K562 (cell line): ENCODE measurements at regions not wholly inside any gene's neighbourhood (a gene's known extent, or its start where the extent isn't known, plus 50 kb on each side); places are given as distances from the start of the nearest gene placed in this dataset.
A peak's percentile ranks its signal among the peaks of the same experiment; 100 is the strongest.

ENCODE experiments used
- ASH1L ChIP-seq: fragments of 450-650 bp; IDR thresholded peaks from 2 replicates; pipeline ENCODE4 v1.6.1; 2018; ENCODE audit warnings: borderline replicate concordance, mild to moderate bottlenecking, low read depth; ENCODE audit not compliant: partially characterized antibody
- DLX4 ChIP-seq: fragments of 250-450 bp; sonication (Bioruptor Pico); IDR thresholded peaks from 2 replicates; pipeline ENCODE4 v1.6.1; 2021; ENCODE audit warnings: mild to moderate bottlenecking
- DMBX1 ChIP-seq: fragments of 250-450 bp; sonication (Bioruptor Pico); IDR thresholded peaks from 2 replicates; pipeline ENCODE4 v1.8.0; 2022; ENCODE audit warnings: inconsistent platforms, mild to moderate bottlenecking, moderate library complexity, borderline replicate concordance
- ELK3 ChIP-seq: fragments of 450-650 bp; formaldehyde crosslinking; IDR thresholded peaks from 2 replicates; pipeline ENCODE4 v1.4.0; 2020; ENCODE audit warnings: mild to moderate bottlenecking
- ERF ChIP-seq: fragments of 450-650 bp; formaldehyde crosslinking; IDR thresholded peaks from 2 replicates; pipeline ENCODE4 v1.4.0; 2020; ENCODE audit warnings: mild to moderate bottlenecking, mixed read lengths
- GABPB2 ChIP-seq: fragments of 250-450 bp; sonication (Bioruptor Pico); conservative IDR thresholded peaks from 2 replicates; pipeline ENCODE4 v1.5.1; 2021; ENCODE audit warnings: mild to moderate bottlenecking
- HDAC8 ChIP-seq: fragments of 450-650 bp; IDR thresholded peaks from 2 replicates; pipeline ENCODE4 v1.6.1; 2016; ENCODE audit warnings: mild to moderate bottlenecking, missing genetic modification characterization, moderate library complexity, missing compliant biosample characterization
- HOXB6 ChIP-seq: fragments of 250-450 bp; sonication (Bioruptor Pico); IDR thresholded peaks from 2 replicates; pipeline ENCODE4 v1.5.1; 2022; ENCODE audit warnings: mild to moderate bottlenecking, borderline replicate concordance
- PCBP2 ChIP-seq: fragments of 200-400 bp; formaldehyde crosslinking; IDR thresholded peaks from 2 replicates; pipeline ENCODE4 v1.6.1; 2018; ENCODE audit warnings: low read length, low read depth, mild to moderate bottlenecking, moderate library complexity; ENCODE audit not compliant: poor library complexity, severe bottlenecking
- POLR2H ChIP-seq: IDR thresholded peaks from 2 replicates; pipeline ENCODE4 v1.6.1; 2016; ENCODE audit warnings: missing genetic modification characterization, low read depth, mild to moderate bottlenecking, control low read depth, missing compliant biosample characterization, moderate library complexity
- PRMT5 ChIP-seq: sonication (generic); formaldehyde crosslinking; IDR thresholded peaks from 2 replicates; pipeline ENCODE4 v1.5.0; 2020; ENCODE audit warnings: missing genetic modification reagents
- SMARCA4 ChIP-seq: fragments of 450-650 bp; IDR thresholded peaks from 2 replicates; pipeline ENCODE4 v1.6.1; 2016
- UBTF ChIP-seq, 2 experiments: IDR thresholded peaks; 2 replicates each; pipeline ENCODE4 v1.6.1; 2012; ENCODE audit warnings: improper control_type of control experiment in 2 of 2, low read depth in 2 of 2, low read length in 2 of 2, borderline replicate concordance in 1 of 2
- ZNF121 ChIP-seq: sonication (generic); formaldehyde crosslinking; conservative IDR thresholded peaks from 2 replicates; pipeline ENCODE4 v1.8.0; 2022; ENCODE audit warnings: missing genetic modification reagents
- ZNF280A ChIP-seq: fragments of 450-650 bp; IDR thresholded peaks from 2 replicates; pipeline ENCODE4 v1.6.1; 2018; ENCODE audit warnings: mild to moderate bottlenecking, low read depth; ENCODE audit not compliant: partially characterized antibody
- ZNF696 ChIP-seq: fragments of 250-450 bp; sonication (Bioruptor Pico); conservative IDR thresholded peaks from 2 replicates; pipeline ENCODE4 v1.4.0; 2020; ENCODE audit warnings: mild to moderate bottlenecking, moderate library complexity
- ZNF707 ChIP-seq: fragments of 250-450 bp; sonication (Bioruptor Pico); conservative IDR thresholded peaks from 2 replicates; pipeline ENCODE4 v1.8.0; 2022; ENCODE audit warnings: inconsistent platforms, mild to moderate bottlenecking, moderate library complexity
- TF ChIP-seq, protein P1 (sequence below): sonication (generic); formaldehyde crosslinking; IDR thresholded peaks from 2 replicates; pipeline ENCODE4 v1.8.1; 2022; ENCODE audit warnings: missing genetic modification reagents
- TF ChIP-seq, protein P2 (sequence below): fragments of 150-350 bp; conservative IDR thresholded peaks from 2 replicates; pipeline ENCODE4 v1.6.1; 2014; ENCODE audit warnings: low read length

GRCh38 chr6:781350-781961 lies 88.5 kb upstream of the EXOC2 start (continued):
- TF ChIP-seq GABPB2 (CRISPR knock-in tag) (no peak), ASH1L (no peak), DMBX1 (CRISPR knock-in tag) (no peak), PRMT5 (CRISPR knock-in tag) (no peak), ZNF707 (CRISPR knock-in tag) (no peak), ZNF121 (CRISPR knock-in tag) (no peak), ZNF280A (no peak), PCBP2 (no peak), UBTF (IDR thresholded peaks at IDR 0.05; ENCODE audit: borderline replicate concordance in 1 of 2, low read depth in 2 of 2, low read length in 2 of 2) (no peak; a peak in 1 of 4 replicates), DLX4 (no peak), ZNF696 (CRISPR knock-in tag) (no peak), HDAC8 (tag) (no peak), POLR2H (tag) (no peak), HOXB6 (CRISPR knock-in tag) (no peak), SMARCA4 (peak; percentile 71; the same call in 1 of the 2 replicates), ELK3 (CRISPR knock-in tag) (no peak), ERF (no peak)
- TF ChIP-seq, protein P1, sequence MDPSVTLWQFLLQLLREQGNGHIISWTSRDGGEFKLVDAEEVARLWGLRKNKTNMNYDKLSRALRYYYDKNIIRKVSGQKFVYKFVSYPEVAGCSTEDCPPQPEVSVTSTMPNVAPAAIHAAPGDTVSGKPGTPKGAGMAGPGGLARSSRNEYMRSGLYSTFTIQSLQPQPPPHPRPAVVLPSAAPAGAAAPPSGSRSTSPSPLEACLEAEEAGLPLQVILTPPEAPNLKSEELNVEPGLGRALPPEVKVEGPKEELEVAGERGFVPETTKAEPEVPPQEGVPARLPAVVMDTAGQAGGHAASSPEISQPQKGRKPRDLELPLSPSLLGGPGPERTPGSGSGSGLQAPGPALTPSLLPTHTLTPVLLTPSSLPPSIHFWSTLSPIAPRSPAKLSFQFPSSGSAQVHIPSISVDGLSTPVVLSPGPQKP (CRISPR knock-in tag) = no peak
- TF ChIP-seq, protein P2, sequence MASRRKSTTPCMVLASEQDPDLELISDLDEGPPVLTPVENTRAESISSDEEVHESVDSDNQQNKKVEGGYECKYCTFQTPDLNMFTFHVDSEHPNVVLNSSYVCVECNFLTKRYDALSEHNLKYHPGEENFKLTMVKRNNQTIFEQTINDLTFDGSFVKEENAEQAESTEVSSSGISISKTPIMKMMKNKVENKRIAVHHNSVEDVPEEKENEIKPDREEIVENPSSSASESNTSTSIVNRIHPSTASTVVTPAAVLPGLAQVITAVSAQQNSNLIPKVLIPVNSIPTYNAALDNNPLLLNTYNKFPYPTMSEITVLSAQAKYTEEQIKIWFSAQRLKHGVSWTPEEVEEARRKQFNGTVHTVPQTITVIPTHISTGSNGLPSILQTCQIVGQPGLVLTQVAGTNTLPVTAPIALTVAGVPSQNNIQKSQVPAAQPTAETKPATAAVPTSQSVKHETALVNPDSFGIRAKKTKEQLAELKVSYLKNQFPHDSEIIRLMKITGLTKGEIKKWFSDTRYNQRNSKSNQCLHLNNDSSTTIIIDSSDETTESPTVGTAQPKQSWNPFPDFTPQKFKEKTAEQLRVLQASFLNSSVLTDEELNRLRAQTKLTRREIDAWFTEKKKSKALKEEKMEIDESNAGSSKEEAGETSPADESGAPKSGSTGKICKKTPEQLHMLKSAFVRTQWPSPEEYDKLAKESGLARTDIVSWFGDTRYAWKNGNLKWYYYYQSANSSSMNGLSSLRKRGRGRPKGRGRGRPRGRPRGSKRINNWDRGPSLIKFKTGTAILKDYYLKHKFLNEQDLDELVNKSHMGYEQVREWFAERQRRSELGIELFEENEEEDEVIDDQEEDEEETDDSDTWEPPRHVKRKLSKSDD = no peak
